HFFc6 (cell line): ENCODE measurements at regions not wholly inside any gene's neighbourhood (a gene's known extent, or its start where the extent isn't known, plus 50 kb on each side); places are given as distances from the start of the nearest gene placed in this dataset.

Experiments
- DNase-seq: peaks from one replicate; pipeline ENCODE4 v3.0.0-alpha.2; 2018
- H3K27ac Mint-ChIP-seq: 2 replicates; pipeline ENCODE4 v1.8.0; 2020; ENCODE audit warnings: mild to moderate bottlenecking, mixed read lengths
- H3K27me3 Mint-ChIP-seq: 2 replicates; pipeline ENCODE4 v1.8.0; 2021; ENCODE audit warnings: mild to moderate bottlenecking, moderate library complexity, mixed read lengths; ENCODE audit not compliant: insufficient read depth
- H3K36me3 Mint-ChIP-seq: 2 replicates; pipeline ENCODE4 v1.8.0; 2021; ENCODE audit warnings: low read depth, mixed read lengths
- H3K4me1 Mint-ChIP-seq: 2 replicates; pipeline ENCODE4 v1.8.0; 2020; ENCODE audit warnings: low read depth, mixed read lengths
- H3K4me3 Mint-ChIP-seq: 2 replicates; pipeline ENCODE4 v1.8.0; 2020; ENCODE audit warnings: mild to moderate bottlenecking, moderate library complexity, mixed read lengths
- H3K9me3 Mint-ChIP-seq: 2 replicates; pipeline ENCODE4 v1.8.0; 2020; ENCODE audit warnings: mild to moderate bottlenecking, mixed read lengths
- CTCF ChIP-seq: fragments of 200-600 bp; sonication (generic); IDR thresholded peaks from 2 replicates; pipeline ENCODE4 v1.5.0; 2021; ENCODE audit warnings: antibody characterized with exemption, mild to moderate bottlenecking

- Mint-ChIP-seq H3K27ac (no peak overlapping the region), H3K4me3 (no peak overlapping the region), H3K9me3 (no peaks in the 10 kb centered on the region; the same call in 1 of the 2 replicates), H3K36me3 (no peaks in the 10 kb centered on the region), H3K27me3 (peaks cover 6% of the 10 kb centered on the region), H3K4me1 (peaks cover 9% of the 10 kb centered on the region)
- peak; percentile 24; the same call in 1 of the 2 replicates for TF ChIP-seq CTCF
- DNase-seq, result no peak
These were observed 71.7 kb upstream of the FRMD1 start for GRCh38 chr6:168150551-168151320.

DNA sequence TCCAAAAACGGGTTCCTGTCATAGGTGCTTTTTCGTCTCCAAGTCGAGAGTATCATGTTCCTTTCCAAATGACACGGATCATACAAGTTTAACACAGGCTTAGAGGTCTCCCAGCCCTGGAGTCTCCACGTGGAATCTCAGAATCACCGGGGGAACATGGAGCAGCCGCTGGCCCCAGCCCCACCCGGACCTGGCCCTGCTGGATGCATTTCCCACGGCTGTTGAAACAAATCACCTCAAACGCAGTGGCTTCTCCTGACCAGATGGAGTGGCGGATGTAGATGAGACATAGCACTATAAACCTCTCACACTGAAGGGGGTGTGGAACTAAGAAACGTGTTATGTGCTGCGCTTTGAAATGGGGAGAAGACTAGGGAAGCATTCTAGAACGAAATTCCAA lies 70.0 kb upstream of the FRMD1 start:
- Mint-ChIP-seq H3K4me1 (no peaks in the 10 kb centered on the region), H3K27ac (no peak overlapping the region), H3K27me3 (peaks cover 4% of the 10 kb centered on the region; the same call in 1 of the 2 replicates), H3K4me3 (no peak overlapping the region), H3K9me3 (no peaks in the 10 kb centered on the region; the same call in 1 of the 2 replicates), H3K36me3 (no peaks in the 10 kb centered on the region)
- DNase-seq, result no peak
- no peak for TF ChIP-seq CTCF

DNA sequence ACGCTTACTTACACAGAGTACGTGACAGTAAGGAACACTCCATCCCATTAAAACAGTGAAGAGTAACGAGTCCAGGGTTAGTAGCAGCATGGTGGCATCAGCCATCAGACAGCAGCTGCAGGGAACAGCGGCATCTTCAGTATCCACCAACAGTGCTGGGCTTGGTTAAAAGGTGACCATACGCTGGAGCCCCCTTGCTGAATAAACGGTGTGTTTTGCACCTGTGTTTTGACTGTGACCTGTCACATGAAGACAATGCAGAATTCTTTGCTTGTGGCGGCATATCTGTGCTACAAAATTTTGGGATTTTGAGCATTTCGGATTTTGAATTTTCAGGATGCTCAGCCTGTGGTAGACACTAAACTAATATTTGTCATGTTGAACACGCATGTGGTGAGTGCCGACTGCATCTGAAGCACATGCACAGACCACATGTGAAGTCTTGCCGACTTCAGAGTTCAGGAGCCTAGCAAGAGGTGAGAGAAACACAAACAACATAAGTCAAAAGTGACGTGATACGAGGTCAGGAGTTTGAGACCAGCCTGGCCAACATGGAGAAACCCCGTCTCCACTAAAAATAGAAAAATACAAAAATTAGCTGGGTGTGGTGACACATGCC lies 69.3 kb upstream of the FRMD1 start:
- Mint-ChIP-seq H3K4me1 (no peaks in the 10 kb centered on the region), H3K27me3 (peaks cover 4% of the 10 kb centered on the region; the same call in 1 of the 2 replicates), H3K4me3 (no peak overlapping the region), H3K27ac (no peak overlapping the region), H3K36me3 (no peaks in the 10 kb centered on the region), H3K9me3 (no peaks in the 10 kb centered on the region; the same call in 1 of the 2 replicates)
- TF ChIP-seq CTCF, result no peak
- DNase-seq, result no peak

GRCh38 chr6:168147205-168147738 lies 68.3 kb upstream of the FRMD1 start:
- no peak for DNase-seq
- TF ChIP-seq CTCF, result no peak
- H3K4me3 Mint-ChIP-seq, result no peak overlapping the region
- no peak overlapping the region for H3K27ac Mint-ChIP-seq
- no peaks in the 10 kb centered on the region for H3K4me1 Mint-ChIP-seq
- no peaks in the 10 kb centered on the region for H3K36me3 Mint-ChIP-seq
- H3K27me3 Mint-ChIP-seq, result peaks cover 4% of the 10 kb centered on the region; the same call in 1 of the 2 replicates
- no peaks in the 10 kb centered on the region; the same call in 1 of the 2 replicates for H3K9me3 Mint-ChIP-seq

- Mint-ChIP-seq H3K27ac (no peak overlapping the region), H3K4me1 (no peaks in the 10 kb centered on the region), H3K9me3 (no peaks in the 10 kb centered on the region; the same call in 1 of the 2 replicates), H3K36me3 (no peaks in the 10 kb centered on the region), H3K4me3 (no peak overlapping the region), H3K27me3 (peaks cover 4% of the 10 kb centered on the region; the same call in 1 of the 2 replicates)
- DNase-seq, result no peak
- TF ChIP-seq CTCF, result no peak
These were observed 67.0 kb upstream of the FRMD1 start for GRCh38 chr6:168145747-168146596.
